SK-N-MC (cell line): ENCODE measurements at regions not wholly inside any gene's neighbourhood (a gene's known extent, or its start where the extent isn't known, plus 50 kb on each side); places are given as distances from the start of the nearest gene placed in this dataset.

Experiments used
- EZH2 ChIP-seq: fragments of 200-600 bp; sonication (generic); IDR thresholded peaks from one replicate; pipeline ENCODE4 v1.6.1; 2017; ENCODE audit warnings: antibody characterized with exemption
- POLR2AphosphoS5 ChIP-seq: IDR thresholded peaks from 2 replicates; pipeline ENCODE4 v1.6.1; 2012; ENCODE audit warnings: mild to moderate bottlenecking, low read depth, low read length, borderline replicate concordance

DNA sequence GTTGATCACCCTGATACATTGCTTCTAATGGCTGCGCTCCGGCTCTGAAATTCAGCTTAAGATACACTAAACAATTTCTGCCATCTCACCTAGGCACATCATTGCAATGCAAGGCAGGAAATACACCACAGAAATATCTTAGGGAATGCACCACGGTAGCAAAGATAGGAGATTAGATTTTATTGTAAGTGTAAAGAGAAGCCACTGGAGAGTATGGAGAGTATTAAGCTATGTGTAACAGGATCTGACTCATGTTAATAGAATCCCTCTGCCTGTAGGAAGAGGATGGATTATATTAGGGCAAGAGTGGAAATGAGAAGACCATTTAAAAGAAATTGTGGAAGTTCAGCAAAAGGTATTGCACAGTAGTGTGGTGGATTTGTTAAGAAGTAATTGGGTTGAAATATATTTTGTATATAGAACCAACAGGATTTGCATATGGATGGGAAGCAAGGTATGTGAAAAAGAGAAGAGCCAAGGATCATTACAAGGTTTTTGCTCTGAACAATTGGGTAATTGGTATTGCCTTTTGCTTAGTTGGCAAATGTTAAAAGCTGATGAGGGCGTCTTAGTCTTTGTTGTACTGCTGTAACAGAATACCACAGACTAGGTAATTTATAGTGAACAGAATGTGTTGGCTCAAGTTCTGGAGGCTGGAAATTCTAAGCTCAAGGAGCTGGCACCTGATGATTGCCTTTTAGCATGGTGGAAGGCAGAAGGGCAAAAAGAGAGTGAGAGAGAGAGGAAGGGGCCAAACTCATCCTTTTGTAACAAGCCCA, 636.1 kb downstream of the PSAT1 start:
- TF ChIP-seq EZH2, result no peak
- TF ChIP-seq POLR2AphosphoS5, result no peak
